ENCODE measurements at regions not wholly inside any gene's neighbourhood (a gene's known extent, or its start where the extent isn't known, plus 50 kb on each side); places are given as distances from the start of the nearest gene placed in this dataset.
A peak's percentile ranks its signal among the peaks of the same experiment; 100 is the strongest.

DNA sequence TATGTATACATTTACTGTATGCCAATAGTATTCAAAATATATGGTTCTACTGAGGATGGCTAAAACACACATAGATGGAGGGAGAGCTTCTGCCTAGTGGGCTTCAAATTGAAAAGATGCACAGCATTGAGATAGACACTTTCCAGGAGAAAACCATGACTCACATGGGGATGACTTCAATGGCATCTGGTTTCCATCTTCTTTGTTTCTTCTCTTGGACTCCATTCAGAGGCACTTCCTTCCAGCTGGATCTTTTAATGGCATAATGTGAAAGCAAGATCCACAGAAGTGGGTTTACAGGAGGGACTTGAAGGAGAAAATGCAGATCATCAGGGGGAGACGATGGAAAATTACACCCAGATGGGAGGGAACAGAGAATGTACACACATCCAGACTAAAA, 84.9 kb downstream of the ZNF365 start:
- H3K36me3 ChIP-seq: no peaks in the 10 kb centered on the region
- intact Hi-C loops (cut with micrococcal nuclease): no loop called here
- TF ChIP-seq, protein P1, sequence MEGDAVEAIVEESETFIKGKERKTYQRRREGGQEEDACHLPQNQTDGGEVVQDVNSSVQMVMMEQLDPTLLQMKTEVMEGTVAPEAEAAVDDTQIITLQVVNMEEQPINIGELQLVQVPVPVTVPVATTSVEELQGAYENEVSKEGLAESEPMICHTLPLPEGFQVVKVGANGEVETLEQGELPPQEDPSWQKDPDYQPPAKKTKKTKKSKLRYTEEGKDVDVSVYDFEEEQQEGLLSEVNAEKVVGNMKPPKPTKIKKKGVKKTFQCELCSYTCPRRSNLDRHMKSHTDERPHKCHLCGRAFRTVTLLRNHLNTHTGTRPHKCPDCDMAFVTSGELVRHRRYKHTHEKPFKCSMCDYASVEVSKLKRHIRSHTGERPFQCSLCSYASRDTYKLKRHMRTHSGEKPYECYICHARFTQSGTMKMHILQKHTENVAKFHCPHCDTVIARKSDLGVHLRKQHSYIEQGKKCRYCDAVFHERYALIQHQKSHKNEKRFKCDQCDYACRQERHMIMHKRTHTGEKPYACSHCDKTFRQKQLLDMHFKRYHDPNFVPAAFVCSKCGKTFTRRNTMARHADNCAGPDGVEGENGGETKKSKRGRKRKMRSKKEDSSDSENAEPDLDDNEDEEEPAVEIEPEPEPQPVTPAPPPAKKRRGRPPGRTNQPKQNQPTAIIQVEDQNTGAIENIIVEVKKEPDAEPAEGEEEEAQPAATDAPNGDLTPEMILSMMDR (IDR thresholded peaks at IDR 0.05; ENCODE audit: borderline replicate concordance): no peak
- peaks cover 12% of the 10 kb centered on the region for H3K4me1 ChIP-seq
- no peak for DNase-seq
- peak overlapping the region; percentile 58 for H3K27ac ChIP-seq (replicated peaks)
- no peak overlapping the region for H3K4me3 ChIP-seq
- H3K27me3 ChIP-seq (ENCODE audit: low read depth): no peaks in the 10 kb centered on the region
- H3K9me3 ChIP-seq (replicated peaks): no peaks in the 10 kb centered on the region

DNA sequence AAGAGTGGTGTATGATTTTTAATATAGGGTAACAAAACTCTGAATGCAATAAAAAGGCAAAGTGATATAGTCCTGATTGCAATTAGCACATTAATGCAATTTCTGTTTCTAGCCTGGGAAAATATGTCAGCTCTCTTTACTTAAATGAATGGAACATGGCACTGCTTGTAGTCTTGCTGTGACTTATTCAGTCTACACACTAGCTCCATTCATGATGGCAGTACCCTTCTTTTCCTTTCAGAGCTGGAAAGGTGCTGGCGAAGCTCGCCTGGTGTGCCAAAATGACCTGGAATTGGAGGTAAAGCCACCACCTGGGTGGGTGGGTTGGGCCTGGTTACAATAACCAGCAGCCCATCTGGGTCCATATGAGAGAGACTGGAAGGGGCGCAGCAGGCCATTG, 85.3 kb downstream of the ZNF365 start:
- no peak for DNase-seq
- no peak overlapping the region for H3K4me3 ChIP-seq
- H3K4me1 ChIP-seq: peaks cover 11% of the 10 kb centered on the region
- intact Hi-C loops (cut with micrococcal nuclease): no loop called here
- H3K36me3 ChIP-seq: no peaks in the 10 kb centered on the region
- TF ChIP-seq, protein P1 (IDR thresholded peaks at IDR 0.05; ENCODE audit: borderline replicate concordance): no peak
- H3K9me3 ChIP-seq (replicated peaks): no peaks in the 10 kb centered on the region
- H3K27me3 ChIP-seq (ENCODE audit: low read depth): no peaks in the 10 kb centered on the region
- H3K27ac ChIP-seq (replicated peaks): peak overlapping the region; percentile 58

DNA sequence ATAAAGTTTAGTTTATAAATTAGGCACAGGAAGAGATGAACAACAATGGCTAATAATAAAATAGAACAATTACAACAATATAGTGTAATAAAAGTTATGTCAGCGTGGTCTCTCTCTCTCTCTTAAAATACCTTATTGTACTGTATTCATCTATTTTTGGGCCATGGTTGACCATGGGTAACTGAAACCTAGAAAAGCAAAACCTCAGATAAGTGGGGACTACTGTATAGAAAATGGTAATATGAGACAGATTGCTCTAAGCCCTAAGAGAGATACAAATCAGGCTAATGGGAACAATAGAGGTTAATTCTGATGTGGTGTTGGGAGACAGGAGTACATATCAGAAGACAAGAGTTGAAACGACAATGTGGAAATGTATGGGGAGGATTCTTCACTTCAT, 86.2 kb downstream of the ZNF365 start:
- no peaks in the 10 kb centered on the region for H3K36me3 ChIP-seq
- DNase-seq: no peak
- intact Hi-C loops (cut with micrococcal nuclease): no loop called here
- TF ChIP-seq, protein P1 (IDR thresholded peaks at IDR 0.05; ENCODE audit: borderline replicate concordance): no peak
- H3K4me1 ChIP-seq: peaks cover 7% of the 10 kb centered on the region
- no peaks in the 10 kb centered on the region for H3K27me3 ChIP-seq (ENCODE audit: low read depth)
- peaks cover 5% of the 10 kb centered on the region for H3K9me3 ChIP-seq (replicated peaks)
- H3K27ac ChIP-seq (replicated peaks): no peak overlapping the region
- H3K4me3 ChIP-seq: no peak overlapping the region

DNA sequence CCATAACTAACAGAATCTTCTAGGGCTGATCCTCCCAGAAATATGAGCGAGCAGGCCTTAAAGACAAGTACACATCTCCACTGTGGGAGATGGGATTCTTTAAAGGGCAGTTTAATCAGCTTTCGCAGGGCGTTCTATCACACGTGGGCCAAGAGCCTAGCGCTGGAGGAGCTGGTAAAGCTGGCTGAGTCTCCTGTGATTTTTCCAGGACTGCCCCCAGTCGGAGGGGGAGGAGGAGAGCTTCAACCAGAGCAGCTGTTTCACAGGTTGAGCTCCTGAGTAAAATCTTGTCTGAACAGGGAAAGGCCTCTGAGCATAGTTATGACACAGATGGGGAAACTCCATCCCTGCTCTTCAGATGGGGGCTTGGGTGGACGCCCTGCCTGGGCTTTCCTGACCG, 87.0 kb downstream of the ZNF365 start:
- intact Hi-C loops (cut with micrococcal nuclease): no loop called here
- Histone ChIP-seq H3K27ac (replicated peaks) (no peak overlapping the region), H3K36me3 (no peaks in the 10 kb centered on the region), H3K27me3 (ENCODE audit: low read depth) (no peaks in the 10 kb centered on the region), H3K4me1 (peaks cover 2% of the 10 kb centered on the region), H3K4me3 (no peak overlapping the region), H3K9me3 (replicated peaks) (peaks cover 13% of the 10 kb centered on the region)
- TF ChIP-seq, protein P1 (IDR thresholded peaks at IDR 0.05; ENCODE audit: borderline replicate concordance): no peak
- no peak for DNase-seq

DNA sequence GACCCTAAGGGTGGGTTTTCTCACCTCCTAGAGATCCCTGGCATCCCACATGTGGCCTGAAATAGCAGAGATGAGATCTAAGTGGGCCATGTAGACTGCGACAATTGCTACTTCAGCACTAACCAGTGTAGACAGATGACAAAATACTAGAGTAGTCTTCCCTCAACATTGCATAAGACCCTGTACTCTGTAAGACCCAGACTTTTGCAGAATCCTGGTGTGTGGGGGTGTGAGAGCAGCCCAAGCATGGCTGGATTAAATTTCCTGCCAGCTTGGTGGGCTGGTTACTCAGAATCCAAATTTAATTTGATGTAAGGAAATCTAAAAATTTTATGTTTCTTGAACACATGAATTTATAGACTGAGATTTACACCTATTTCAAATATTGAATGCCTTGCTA, 88.3 kb downstream of the ZNF365 start:
- Histone ChIP-seq H3K4me1 (no peaks in the 10 kb centered on the region), H3K9me3 (replicated peaks) (peaks cover 14% of the 10 kb centered on the region), H3K27ac (replicated peaks) (no peak overlapping the region), H3K4me3 (no peak overlapping the region), H3K36me3 (no peaks in the 10 kb centered on the region), H3K27me3 (ENCODE audit: low read depth) (no peaks in the 10 kb centered on the region)
- TF ChIP-seq, protein P1 (IDR thresholded peaks at IDR 0.05; ENCODE audit: borderline replicate concordance): no peak
- intact Hi-C loops (cut with micrococcal nuclease): no loop called here
- no peak for DNase-seq

DNA sequence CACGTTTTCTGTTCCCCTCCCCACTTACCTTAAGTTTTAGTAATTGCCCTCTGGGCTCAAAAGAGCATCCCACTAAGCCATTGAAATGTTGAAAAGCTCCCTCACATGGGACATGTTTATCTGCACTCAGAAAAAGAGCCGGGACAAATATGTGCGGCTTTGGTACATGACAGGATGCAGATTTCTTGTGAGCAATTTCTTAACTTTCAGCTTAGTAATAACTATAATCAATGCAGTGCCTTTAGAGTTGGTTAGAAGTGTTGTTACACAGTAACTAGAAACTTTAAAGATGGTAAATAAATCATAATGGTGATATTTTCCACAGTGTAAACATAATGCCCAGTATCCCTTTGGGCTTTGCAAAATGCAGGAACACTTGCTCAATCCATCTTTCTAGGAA, 89.2 kb downstream of the ZNF365 start:
- H3K4me1 ChIP-seq: no peaks in the 10 kb centered on the region
- no peaks in the 10 kb centered on the region for H3K27me3 ChIP-seq (ENCODE audit: low read depth)
- H3K9me3 ChIP-seq (replicated peaks): peaks cover 14% of the 10 kb centered on the region
- intact Hi-C loops (cut with micrococcal nuclease): no loop called here
- TF ChIP-seq, protein P1 (IDR thresholded peaks at IDR 0.05; ENCODE audit: borderline replicate concordance): no peak
- H3K36me3 ChIP-seq: no peaks in the 10 kb centered on the region
- no peak overlapping the region for H3K4me3 ChIP-seq
- H3K27ac ChIP-seq (replicated peaks): no peak overlapping the region
- DNase-seq: no peak

All from left ventricle myocardium inferior (tissue), 1 donor.